GM19395 (cell line): ENCODE measurements at regions not wholly inside any gene's neighbourhood (a gene's known extent, or its start where the extent isn't known, plus 50 kb on each side); places are given as distances from the start of the nearest gene placed in this dataset.
"Not testable (repeated sequence)": the region's sequence is repeated elsewhere in the genome, so short reads cannot be mapped to it uniquely, and the experiment has no call there.

Source experiments
- ATAC-seq: cut with Tn5 transposase; IDR thresholded peaks from one replicate; pipeline ENCODE4 v1.9.1; 2021; ENCODE audit warnings: mild to moderate bottlenecking, moderate library complexity; ENCODE audit not compliant: unreplicated experiment

DNA sequence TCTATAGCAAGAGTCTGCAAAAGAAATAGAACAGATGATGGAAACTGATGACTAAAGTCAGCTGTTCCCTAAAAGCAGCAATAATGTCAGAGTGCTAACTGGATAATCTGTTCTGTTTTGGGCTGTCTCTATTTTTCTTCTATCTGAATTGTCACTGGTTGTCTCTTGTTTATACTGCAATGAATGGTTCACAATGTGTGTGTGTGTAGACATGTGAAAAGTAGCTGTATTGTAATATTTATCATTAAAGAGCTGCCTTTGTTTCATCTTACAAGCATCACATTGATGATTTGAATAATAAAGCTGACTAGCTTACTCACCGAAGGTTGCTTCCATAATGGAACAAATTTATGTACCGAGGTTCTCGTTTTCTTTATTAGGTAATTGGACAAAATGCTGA lies 456.0 kb upstream of the ZEB2 start:
- no peak for ATAC-seq

DNA sequence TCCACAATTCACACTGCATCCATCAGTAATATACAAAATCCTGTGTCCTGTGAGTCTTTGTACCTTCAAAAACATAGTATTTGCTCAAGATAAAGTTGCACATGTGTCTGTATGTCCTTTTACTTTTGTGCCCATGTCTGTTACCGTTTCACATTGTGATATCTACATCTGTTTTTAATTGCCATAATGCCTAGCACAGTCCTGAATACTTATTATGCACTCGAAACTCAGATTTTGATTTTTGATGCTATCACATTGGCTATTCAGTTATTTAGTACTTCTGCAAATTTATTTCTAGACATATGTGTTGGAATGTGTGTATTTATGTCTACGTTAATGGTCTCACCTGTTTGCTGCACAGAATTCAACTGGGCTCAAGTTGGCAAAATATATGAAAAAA lies 452.8 kb upstream of the ZEB2 start:
- ATAC-seq = no peak

DNA sequence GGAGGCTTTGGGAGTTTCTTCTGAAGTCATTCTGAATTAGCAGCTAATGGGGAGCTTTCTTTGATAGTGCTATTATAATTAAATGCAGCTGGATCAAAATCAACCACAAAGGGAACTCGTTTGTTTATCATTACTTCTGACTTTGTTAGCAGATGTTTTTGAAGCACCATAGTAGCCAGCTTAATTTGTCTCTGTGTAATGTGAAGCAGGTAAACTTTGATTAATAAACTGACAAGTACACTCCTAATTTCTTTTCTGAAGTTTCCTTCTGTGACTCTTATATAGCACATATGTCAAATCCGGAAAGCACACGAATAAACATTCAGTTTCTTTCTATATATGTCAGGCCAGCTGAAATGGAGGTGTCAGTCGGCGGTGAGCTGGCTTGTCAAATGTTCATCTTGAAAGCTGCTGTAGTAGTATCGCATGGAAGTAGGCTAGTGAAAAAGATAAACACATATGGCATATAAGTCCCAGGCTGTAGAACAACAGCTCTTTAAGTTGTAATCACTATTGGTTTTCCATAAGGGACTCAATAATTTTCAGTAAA lies 451.9 kb upstream of the ZEB2 start:
- no peak for ATAC-seq

DNA sequence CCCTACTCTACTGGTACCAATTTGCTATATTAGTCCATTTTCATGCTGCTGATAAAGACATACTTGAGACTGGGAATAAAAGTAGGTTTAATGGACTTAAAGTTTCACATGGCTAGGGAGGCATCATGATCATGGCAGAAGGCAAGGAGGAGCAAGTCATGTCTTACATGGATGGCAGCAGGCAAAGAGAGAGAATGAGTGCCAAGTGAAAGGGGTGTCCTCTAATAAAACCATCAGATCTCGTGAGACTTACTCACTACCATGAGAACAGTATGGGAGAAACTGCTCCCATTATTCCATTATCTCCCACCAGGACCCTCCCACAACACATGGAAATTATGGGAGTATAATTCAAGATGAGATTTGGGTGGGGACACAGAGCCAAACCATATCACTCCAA lies 450.5 kb upstream of the ZEB2 start:
- ATAC-seq = not testable (repeated sequence)

DNA sequence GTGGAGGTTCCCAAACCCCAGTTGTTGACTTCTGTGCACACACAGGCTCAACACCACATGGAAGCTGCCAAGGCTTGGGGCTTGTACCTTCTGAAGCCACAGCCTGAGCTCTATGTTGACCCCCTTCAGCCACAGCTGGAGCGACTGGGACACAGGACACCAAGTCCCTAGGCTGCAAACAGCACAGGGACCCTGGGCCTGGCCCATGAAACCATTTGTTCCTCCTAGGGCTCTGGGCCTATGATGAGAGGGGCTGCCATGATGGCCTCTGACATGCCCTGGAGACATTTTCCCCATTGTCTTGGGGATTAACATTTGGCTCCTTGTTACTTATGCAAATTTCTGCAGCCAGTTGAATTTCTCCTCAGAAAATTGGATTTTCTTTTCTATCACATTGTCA lies 449.6 kb upstream of the ZEB2 start:
- not testable (repeated sequence) for ATAC-seq

DNA sequence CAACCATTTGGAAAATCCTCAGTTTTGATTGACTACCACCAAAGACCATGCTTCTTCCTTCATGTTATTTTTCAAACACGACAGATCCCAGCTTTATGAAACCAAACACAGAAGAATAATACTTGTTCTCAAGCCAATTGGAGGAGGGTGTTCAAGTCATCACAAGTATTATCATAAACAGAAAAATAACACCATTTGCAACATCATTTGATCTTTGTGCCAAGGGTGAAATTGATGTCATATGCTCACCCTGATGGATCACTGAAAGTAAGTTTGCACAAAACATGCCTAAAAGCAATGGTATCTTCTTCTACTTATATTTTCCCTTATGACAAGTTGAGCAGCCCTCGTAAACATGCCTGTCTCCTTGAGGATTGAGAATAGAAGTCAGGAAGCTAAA lies 448.0 kb upstream of the ZEB2 start:
- no peak for ATAC-seq

DNA sequence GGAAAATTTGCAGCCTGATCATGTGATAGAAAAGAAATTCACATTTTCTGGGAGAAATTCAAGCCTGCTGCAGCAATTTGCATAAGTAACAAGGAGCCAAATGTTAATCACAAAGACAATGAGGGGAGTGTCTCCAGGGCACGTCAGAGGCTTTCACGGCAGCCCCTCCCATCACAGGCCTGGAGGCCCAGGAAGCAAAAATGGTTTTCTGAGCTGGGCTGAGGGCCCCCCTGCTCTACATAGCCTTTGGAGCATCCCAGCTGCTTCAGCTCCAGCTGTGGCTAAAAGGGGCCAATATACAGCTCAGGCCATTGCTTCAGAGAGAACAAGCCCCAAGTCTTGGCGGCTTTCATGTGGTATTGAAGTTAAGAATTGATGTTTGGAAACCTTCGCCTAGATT lies 445.3 kb upstream of the ZEB2 start:
- ATAC-seq = no peak

DNA sequence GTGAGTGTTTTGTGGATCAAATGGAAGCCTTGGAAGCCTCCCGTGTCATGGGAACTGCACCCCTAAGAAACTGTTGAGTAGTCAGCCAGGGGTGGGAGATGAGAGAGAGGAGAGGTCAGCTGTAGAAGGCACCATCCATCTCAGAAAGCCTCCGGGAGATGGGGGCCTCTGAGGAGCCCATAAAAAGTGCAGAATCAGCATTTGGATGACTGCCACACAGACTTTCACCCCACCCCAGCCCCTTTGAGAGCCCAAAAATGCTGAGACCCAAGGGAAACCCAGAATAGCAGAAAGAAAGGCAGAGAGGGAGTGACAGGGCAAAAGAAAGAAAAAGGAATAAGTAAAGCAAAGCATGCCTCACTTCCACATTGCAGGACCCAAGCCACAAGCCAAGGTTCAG lies 443.1 kb upstream of the ZEB2 start:
- no peak for ATAC-seq

DNA sequence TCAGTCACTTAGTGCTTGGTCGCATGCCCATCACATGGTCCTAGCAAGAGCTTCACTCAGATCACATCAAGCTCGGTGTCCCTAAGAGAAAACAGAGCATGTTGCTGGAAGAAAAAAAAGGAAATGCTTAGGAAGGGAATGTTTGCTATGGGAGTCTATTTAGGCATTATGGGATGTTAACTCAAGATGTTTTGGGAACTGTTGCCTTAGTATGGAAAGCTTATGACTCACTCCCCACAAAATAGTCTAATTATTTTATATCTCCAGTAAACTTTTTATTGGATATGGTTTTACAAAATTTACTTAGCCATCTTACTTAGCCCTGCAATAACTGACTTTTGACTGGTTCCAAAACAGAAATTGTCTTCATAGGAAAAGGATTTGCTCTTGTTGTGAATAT lies 439.5 kb upstream of the ZEB2 start:
- no peak for ATAC-seq

DNA sequence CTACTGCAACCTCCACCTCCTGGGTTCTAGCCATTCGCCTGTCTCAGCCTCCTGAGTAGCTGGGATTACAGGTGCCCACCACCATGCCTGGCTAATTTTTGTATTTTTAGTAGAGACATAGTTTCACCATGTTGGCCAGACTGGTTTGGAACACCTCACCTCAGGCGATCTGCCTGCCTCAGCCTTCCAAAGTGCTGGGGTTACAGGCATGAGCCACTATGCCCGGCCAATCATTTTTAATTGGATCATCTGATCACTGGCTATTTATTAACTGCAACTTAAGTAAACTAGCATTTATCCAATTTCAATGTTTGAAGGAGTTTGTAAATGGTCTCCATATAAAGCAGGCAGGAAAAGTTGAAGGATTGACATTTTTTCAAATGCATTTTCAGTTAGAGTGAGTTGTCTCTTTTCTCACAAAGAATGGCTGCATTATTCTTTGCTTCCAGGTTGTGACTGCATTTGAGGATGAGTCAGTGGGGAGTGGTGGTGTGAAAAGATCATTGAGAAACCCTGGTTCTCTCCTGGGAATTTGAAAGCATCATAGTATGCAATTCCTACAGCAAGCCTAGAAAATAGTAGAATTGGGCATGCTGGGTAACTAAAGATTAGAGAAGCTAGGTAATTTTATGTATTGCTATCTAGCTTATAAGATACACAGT lies 431.1 kb upstream of the ZEB2 start:
- no peak for ATAC-seq

DNA sequence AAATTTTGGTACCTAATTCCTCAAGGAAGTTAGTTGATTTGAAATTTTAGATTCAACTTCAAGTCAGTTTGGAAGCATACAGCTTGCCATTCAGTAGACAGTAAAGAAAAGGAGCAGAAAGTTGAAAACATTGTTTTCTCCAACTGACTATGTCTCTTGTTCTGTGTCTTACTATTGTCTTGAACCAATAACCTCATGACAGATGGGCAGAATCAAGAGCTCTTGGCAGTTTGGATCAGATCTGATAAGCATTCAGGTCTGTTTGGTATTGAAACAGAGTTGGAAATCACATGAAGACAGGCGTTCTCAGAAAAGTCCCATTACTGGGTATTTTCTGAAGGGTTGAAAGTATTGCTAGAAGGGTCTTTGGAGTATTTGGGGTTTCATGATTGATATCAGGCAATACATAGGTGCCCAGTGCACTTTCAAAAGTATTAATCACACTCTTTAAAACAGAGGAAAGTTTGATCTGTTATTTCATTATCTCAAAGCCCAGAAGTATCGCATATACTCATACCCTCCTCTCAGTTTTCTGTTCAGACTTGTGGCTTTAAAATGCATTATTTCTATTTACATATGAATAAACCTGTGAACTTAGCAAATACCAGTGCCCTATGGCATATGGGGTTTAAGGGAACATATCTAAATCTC lies 428.4 kb upstream of the ZEB2 start:
- ATAC-seq = no peak

DNA sequence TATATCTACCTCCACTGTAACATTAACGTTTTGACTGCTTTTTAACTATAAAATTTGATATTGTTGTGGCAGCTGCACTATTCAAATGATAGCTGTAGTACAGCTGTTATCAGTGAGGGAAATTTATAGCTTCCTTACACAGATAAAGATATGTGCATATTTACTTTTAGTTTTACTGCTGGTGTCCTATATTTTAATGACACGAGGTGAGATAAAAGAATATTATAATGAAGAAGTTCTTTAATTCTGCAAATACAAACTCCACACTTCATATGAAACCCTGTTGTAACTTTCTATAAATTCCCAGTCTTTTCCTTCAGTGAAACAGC lies 427.8 kb upstream of the ZEB2 start:
- ATAC-seq = no peak

DNA sequence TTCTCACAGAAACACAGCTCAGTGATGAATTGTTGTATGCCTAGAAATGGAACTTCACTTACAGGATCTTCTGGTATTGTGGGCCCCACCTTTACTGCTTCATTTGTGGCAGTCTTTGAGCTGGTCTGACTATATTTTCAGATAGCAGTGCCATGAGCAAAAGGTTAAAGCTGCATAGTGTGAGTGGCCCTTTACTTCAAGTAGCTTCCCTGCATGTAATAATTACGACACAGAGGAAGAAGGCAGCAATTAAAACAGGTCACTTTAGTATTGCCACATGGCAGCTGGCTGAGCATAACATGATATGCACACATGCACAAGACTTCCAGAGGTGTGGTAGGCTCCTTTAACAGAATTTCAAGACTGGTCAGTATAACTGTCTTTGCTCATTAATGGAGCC lies 426.3 kb upstream of the ZEB2 start:
- no peak for ATAC-seq

DNA sequence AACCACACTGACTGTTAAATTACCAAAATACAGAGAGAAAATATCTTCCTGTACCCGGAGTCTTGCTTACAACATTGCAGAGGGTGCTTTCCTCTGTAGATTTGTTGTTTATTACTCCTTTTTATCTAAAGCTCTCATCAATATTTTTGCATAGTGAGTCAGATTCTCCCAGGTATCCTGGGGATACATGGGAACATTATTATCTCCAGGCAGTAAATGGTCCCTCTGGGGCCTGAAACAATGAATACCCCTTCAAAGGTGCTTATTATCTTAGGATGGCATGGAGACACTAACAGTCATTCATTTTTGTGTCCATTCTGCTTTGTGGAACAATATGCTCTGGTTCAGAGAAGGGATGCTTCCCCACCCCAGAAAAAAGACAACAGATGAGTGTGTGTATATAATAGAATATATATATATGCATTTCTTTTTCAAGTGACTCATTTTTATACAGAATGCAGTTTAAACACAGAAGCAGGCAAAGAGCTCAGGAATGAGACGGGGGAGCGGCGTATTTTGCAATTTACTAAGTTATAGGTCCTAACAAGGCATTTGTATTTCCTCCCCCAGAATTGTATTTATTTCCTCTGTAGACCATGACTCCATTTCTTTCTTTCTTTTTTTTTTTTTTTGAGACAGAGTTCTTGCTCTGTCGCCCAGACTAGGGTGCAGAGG lies 424.8 kb upstream of the ZEB2 start:
- ATAC-seq = no peak

DNA sequence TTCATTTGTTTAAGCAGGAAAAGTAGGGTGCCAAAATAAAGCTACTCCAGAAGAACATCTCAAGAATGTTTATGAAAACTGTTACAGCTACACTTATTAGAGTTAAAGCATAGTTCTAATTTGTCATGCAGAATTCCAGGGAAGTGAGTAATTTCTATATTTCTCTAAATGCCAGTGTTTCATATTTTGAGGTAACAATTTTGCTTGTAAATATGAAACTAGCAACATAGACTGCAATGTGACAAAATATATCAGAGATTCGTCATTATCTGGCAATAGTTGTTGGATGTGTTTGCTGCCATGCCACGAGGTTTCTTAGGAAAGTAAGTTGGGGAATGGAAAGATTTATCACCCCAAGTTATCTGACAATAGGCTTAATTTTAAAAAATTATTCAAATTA lies 424.1 kb upstream of the ZEB2 start:
- ATAC-seq = no peak

DNA sequence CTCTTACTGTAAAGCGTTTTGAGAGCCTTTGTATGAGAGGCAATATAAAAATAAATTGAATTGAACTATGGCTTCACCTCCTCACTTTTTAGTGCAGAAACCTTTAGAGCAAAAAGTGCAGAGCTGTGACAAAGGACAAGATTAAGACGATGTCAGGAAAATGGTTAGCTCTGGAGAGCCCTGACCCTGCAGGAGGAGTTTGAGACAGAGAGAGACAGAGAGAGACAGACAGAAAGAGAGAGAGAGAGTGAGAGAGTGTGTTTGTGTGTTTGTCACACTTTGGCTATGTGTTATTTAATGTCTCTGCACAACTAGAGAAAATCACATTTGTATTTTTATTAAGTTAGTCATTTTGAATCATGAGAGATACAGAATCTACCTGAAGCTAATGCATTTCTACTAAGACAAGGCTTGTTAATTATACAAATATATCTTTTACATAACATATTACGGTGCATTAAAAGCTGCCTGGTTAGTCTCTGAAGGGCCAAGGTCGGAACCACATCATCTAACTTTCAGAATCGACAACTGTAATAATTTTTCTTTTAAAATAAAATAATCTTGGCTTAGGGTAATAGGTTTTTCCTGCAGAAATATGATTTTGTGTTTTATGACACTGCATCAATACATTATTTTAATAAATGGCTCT lies 423.5 kb upstream of the ZEB2 start:
- ATAC-seq = no peak

DNA sequence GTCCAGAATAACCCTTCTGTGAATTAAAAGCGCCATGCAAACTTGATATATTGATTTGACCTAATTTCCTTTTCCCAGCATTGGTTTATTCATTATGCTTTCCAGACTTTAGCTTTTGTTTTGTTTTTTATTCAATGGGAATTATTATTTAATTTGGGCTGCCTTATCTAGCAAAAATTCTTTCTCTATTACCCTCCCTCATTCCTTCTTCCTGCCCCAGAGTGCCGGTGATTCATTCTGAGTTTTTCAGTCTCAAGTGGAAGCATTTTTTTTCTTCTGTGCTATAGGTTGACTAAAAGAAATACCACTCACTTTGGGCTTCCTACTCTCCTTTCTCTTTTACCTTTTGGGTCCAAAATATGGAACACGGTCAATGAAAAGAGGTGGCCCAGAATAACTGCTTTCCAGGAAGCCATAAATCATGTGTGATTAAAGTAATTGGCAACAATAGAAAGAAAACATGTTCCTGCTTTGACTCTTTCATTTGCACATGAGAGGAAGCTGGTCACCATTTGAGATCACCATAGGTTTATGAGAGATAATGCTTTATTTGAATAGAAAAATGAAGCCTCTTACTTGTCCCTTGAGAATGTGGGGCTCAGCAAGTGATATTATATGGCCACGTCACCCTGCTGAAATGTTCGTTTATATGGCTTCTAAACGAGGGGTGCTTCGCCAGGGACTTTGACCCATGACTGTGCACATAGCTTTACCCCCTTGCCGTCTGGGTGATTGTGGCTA lies 422.8 kb upstream of the ZEB2 start:
- ATAC-seq = no peak

DNA sequence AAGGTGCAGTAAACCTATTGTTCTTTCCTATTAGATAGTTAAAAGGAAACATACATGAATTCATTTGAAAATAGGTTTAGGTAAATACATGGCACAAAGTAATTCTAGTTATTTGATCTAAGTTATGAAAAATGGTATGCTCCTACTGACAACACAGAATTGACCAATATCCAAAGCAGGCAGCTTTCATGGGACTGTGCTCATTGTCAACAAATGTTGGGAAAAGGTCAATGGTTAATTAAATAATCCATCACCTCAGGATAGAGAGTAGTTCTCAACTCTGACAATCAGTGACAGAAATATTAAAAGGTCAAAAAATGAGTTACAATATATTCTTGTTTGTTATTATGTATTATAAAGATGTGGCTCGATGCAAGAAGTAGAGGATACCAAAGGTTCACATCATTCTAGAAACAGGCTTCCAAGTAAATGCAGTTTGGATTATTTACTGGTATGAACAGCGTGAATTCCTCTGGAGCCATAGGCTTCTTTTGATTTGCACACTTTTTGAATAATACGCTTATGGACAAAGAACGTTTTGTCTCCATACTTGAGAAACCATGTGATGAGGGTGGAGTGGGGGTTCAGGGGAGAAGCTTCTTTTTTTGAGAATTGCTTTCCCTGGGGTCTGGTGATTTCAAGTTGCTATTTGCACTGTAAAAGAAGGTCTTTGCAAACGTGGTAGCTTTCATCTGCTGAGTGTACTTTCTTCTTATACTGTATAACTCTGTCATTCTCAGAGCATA lies 422.0 kb upstream of the ZEB2 start:
- no peak for ATAC-seq

DNA sequence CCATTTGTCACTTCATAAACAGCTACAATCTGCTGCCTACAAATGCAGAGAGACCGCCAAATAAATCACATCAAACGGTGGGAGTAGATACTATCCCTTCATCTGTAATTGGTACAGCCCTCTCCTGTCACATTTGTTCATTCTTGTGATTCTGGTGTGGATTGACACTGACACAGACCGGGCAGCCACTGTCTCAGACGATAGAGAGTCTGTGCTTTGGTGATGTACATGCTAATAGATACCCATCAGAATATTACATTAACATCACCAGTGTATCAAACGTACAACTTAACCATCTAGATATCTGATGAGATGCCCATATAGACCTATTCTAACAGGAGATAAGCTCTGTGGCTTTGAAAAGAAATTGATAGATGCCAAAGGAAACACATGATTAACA lies 419.7 kb upstream of the ZEB2 start:
- no peak for ATAC-seq

DNA sequence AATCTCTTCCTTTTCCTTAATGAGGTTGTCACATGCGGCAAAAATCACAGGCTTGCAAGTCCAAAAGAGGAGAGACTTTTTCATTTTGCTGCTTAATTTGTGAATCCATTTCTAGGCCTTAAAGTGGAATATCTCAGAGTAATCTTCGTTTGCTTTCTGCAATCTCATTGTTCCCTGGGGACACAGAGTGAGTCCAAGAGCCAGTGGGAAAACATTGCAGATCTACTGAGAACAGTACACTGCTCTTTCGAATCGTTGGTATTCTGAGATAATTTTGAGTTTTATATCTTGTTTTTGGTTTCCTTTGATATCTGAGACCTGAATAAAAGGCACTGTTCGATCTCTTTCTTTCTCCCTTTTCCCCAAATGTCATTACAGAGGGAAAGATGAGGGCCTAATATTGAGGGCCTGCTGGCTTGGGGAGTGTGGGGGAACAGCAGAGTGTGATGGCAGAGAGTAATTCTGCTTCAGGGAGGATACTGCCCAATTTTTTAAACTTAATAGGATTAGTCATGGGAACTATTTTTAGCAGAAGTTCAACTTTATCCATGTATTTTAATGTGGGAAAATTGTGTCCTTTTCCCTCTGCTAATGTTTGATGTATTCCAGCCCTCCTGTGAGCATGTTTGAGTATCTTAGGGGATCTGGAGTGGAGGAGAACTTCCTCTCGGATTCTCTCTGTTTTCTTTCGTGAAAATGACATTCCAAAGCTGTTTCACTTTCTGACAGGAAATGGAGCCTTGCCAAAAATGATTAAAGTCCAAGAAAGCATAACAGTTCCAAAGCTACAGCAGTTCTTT lies 418.2 kb upstream of the ZEB2 start:
- ATAC-seq = no peak
